KMS-11 (cell line): ENCODE measurements at regions not wholly inside any gene's neighbourhood (a gene's known extent, or its start where the extent isn't known, plus 50 kb on each side); places are given as distances from the start of the nearest gene placed in this dataset.

Experiments
- H2AFZ ChIP-seq: fragments of 200-600 bp; sonication (generic); 2 replicates; pipeline ENCODE4 v1.6.1; 2016; ENCODE audit warnings: antibody characterized with exemption, mixed run types, low read depth
- H3K27ac ChIP-seq: fragments of 200-600 bp; sonication (generic); 2 replicates; pipeline ENCODE4 v1.6.1; 2016; ENCODE audit warnings: mild to moderate bottlenecking, mixed run types
- H3K27me3 ChIP-seq: fragments of 200-600 bp; sonication (generic); 2 replicates; pipeline ENCODE4 v1.6.1; 2017; ENCODE audit warnings: mild to moderate bottlenecking, low read depth, mixed run types, moderate library complexity; ENCODE audit not compliant: insufficient read depth
- H3K36me3 ChIP-seq: fragments of 200-600 bp; sonication (generic); 2 replicates; pipeline ENCODE4 v1.6.1; 2017; ENCODE audit warnings: mild to moderate bottlenecking, mixed run types; ENCODE audit not compliant: insufficient read depth
- H3K4me1 ChIP-seq: fragments of 200-600 bp; sonication (generic); 2 replicates; pipeline ENCODE4 v1.6.1; 2016; ENCODE audit warnings: mild to moderate bottlenecking, low read depth, mixed run types; ENCODE audit not compliant: poor library complexity, severe bottlenecking
- H3K4me2 ChIP-seq: fragments of 200-600 bp; sonication (generic); 2 replicates; pipeline ENCODE4 v1.7.0; 2016; ENCODE audit warnings: mild to moderate bottlenecking, mixed run types
- H3K4me3 ChIP-seq: fragments of 200-600 bp; sonication (generic); IDR thresholded peaks from 2 replicates; pipeline ENCODE4 v1.6.1; 2017; ENCODE audit warnings: low read depth, low read length, mixed read lengths; ENCODE audit not compliant: insufficient read depth
- H3K79me2 ChIP-seq: fragments of 200-600 bp; sonication (generic); 2 replicates; pipeline ENCODE4 v1.6.1; 2016; ENCODE audit warnings: low read depth, mixed run types; ENCODE audit not compliant: insufficient read depth
- H3K9ac ChIP-seq: fragments of 200-600 bp; sonication (generic); 2 replicates; pipeline ENCODE4 v1.6.1; 2016; ENCODE audit warnings: mild to moderate bottlenecking, mixed run types
- H4K20me1 ChIP-seq: fragments of 200-600 bp; sonication (generic); 2 replicates; pipeline ENCODE4 v1.6.1; 2016; ENCODE audit warnings: mild to moderate bottlenecking, mixed run types; ENCODE audit not compliant: insufficient read depth
- TF ChIP-seq, protein P1 (sequence below): fragments of 200-600 bp; sonication (generic); conservative IDR thresholded peaks from 2 replicates; pipeline ENCODE4 v1.6.1; 2017; ENCODE audit warnings: low read depth, mild to moderate bottlenecking, antibody characterized with exemption, low read length, moderate library complexity, mixed read lengths

DNA sequence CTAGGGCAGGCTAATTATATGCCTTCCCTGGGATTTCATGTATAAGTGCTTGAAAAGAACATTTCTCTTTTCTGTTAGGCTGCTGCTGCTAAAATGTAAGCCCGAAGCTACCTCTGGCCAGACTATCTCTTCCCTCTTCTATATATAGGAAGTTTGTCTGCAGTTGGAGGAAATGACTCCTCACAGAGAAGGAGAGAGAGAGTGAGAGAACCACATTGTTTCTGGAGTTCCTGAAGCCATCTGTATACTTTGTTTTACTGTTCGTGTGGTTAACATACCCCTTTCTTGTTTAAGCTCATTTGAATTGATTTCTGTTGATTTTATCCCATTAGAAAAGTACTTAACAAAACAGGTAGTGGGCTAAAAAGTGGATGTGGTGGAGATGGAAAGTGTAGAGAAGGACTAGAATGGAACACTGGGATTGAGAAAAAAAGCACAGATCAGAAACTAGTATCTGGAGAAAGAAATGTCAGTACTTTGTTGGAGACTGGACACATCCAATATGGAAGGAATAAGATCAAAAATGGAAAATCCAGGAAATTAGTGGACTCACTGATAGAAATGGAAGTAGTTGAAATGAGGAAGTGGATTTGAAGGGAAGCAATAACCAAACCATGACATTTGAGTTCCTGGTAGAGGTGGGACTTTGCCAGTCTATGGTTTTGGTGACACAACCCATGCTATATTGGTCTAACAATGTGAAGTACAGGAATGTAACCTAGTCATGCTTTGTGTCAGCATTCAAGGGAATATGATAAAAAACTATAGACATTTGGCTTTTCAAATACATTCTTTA lies 112.6 kb downstream of the TMA16 start:
- no peak overlapping the region for H2AFZ ChIP-seq
- H3K79me2 ChIP-seq = no peaks in the 10 kb centered on the region
- H3K9ac ChIP-seq = no peak overlapping the region
- H3K4me1 ChIP-seq = no peaks in the 10 kb centered on the region
- H3K27ac ChIP-seq = no peak overlapping the region
- TF ChIP-seq, protein P1, sequence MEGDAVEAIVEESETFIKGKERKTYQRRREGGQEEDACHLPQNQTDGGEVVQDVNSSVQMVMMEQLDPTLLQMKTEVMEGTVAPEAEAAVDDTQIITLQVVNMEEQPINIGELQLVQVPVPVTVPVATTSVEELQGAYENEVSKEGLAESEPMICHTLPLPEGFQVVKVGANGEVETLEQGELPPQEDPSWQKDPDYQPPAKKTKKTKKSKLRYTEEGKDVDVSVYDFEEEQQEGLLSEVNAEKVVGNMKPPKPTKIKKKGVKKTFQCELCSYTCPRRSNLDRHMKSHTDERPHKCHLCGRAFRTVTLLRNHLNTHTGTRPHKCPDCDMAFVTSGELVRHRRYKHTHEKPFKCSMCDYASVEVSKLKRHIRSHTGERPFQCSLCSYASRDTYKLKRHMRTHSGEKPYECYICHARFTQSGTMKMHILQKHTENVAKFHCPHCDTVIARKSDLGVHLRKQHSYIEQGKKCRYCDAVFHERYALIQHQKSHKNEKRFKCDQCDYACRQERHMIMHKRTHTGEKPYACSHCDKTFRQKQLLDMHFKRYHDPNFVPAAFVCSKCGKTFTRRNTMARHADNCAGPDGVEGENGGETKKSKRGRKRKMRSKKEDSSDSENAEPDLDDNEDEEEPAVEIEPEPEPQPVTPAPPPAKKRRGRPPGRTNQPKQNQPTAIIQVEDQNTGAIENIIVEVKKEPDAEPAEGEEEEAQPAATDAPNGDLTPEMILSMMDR = no peak
- H3K36me3 ChIP-seq = no peaks in the 10 kb centered on the region
- no peak overlapping the region for H3K4me2 ChIP-seq
- no peaks in the 10 kb centered on the region for H3K27me3 ChIP-seq
- H3K4me3 ChIP-seq = no peak overlapping the region
- H4K20me1 ChIP-seq = no peaks in the 10 kb centered on the region

DNA sequence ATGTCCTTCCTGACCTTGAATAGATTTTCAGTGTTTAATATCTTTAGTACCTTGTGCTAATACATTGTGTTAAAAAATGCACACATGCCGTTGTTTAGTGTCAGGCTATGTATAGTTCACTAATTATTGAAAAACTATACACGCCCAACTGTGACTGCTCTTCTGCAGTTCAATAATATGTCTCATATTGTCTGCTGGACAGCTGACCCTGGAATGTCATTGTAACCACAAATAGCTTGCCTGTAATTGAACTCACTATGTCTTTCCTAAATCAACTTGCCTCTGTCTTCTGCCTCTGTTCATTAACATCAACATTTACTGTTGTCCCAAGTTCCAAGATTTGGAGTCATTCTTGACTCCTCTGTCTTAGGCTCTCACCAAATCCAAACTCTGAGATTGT lies 114.5 kb downstream of the TMA16 start:
- Histone ChIP-seq H3K9ac (no peak overlapping the region), H4K20me1 (no peaks in the 10 kb centered on the region), H3K27me3 (no peaks in the 10 kb centered on the region), H3K36me3 (no peaks in the 10 kb centered on the region), H3K79me2 (no peaks in the 10 kb centered on the region), H3K4me1 (no peaks in the 10 kb centered on the region), H3K4me2 (no peak overlapping the region), H3K27ac (no peak overlapping the region), H3K4me3 (no peak overlapping the region), H2AFZ (no peak overlapping the region)
- TF ChIP-seq, protein P1 = no peak

DNA sequence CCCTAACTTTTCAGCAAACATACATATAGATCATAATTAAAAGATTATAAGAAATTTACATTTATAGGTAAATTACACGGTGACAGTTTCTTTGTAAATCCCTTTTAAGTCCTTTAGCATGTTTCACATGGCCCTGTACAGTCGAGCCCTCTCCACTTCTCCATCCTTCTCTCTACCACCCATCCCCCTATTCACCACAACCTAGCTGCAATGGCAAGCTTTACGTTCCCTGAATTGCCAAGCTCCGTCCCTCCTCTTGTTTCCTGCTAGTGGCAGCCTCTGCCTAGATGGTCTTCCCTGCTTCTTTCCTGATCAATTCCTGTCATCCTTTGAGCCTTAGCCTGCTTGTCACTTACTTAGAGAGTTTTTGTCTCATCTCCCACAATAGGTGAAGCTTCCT lies 116.2 kb downstream of the TMA16 start:
- Histone ChIP-seq H4K20me1 (no peaks in the 10 kb centered on the region), H3K79me2 (no peaks in the 10 kb centered on the region), H2AFZ (no peak overlapping the region), H3K4me1 (no peaks in the 10 kb centered on the region), H3K36me3 (no peaks in the 10 kb centered on the region), H3K4me3 (no peak overlapping the region), H3K27ac (no peak overlapping the region), H3K9ac (no peak overlapping the region), H3K27me3 (no peaks in the 10 kb centered on the region), H3K4me2 (no peak overlapping the region)
- TF ChIP-seq, protein P1 = no peak

DNA sequence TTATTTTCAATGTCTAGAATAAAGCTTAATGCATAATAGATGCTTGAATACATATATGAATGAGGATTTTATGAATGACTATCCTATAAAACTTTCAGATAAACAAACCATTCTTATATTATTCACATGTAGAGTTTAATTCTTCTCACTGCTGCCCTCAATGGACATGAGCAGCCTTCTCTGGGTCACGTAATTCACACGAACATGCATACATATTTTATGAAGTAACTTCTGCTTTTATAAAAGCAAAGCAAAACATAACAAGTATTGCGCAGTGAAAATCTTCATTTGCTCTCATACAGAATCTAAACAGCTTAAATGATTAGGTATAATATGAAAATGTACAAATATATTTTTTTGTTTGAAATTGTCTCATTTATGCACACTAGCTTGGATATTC lies 116.7 kb downstream of the TMA16 start:
- TF ChIP-seq, protein P1 = no peak
- Histone ChIP-seq H3K36me3 (no peaks in the 10 kb centered on the region), H3K4me2 (no peak overlapping the region), H3K27ac (no peak overlapping the region), H3K4me3 (no peak overlapping the region), H3K9ac (no peak overlapping the region), H2AFZ (no peak overlapping the region), H3K4me1 (no peaks in the 10 kb centered on the region), H3K27me3 (no peaks in the 10 kb centered on the region), H4K20me1 (no peaks in the 10 kb centered on the region), H3K79me2 (no peaks in the 10 kb centered on the region)
